ENCODE measurements at regions not wholly inside any gene's neighbourhood (a gene's known extent, or its start where the extent isn't known, plus 50 kb on each side); places are given as distances from the start of the nearest gene placed in this dataset.

DNA sequence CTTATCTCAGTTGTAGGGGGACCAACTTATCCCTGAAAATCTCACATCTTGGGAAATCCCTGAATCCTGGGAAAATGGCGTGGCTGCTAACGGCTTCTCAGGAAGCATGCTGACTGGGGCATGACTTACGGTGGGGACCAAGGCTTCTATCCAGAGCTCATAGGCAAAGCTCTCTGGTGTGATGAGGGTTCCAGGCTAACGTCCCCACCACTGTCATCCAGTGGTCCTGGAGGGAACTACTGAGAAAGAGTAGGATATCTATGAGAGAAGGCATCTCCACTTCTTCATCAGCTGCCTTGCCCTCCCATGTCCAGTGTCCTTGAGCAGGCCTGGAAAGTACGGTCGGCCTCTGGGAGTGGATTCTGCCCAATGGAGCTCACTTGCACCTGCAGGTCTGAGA lies 210.4 kb upstream of the B3GAT1 start:
- no peak for DNase-seq (ENCODE audit: low spot score)

DNA sequence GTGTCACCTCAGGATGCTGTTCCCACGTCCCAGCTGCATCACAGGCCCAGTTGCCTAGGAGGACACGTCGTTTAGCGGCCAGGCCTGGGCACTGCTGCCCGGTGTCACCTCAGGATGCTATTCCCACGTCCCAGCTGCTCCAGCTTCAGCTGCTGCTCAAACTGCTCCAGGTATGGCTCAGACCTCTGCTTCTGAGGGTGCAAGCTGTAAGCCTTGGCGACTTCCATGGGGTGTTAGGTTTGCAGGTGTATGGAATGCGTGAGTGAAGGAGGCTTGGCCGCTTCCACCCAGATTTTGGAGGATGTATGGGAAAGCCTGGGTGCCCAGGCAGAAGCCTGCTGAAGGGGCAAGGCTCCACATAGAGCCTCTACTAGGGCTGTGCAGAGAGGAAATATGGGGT lies 205.3 kb upstream of the B3GAT1 start:
- DNase-seq (ENCODE audit: low spot score) = no peak

DNA sequence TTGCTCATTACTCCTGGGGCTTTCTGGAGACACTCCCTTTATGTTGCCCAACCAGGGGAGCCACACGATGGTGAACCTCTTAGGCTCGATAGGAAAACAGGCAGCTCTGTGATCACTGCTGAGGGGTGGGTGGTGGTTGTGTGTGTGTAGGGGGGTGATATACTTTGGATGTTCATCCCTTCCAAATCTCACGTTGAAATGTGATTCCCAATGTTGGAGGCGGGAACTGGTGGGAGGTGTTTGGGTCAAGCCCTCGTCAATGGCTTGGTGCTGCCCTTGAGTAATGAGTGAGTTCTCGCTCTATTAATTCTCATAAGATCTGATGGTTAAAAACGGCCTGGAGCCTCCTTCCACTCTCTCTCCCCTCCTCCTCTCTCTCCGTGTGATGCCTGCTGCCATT lies 204.0 kb upstream of the B3GAT1 start:
- no peak for DNase-seq (ENCODE audit: low spot score)

- DNase-seq (ENCODE audit: low spot score) = no peak
Observed at GRCh38 chr11:134615041-134615615, 203.1 kb upstream of the B3GAT1 start.

DNA sequence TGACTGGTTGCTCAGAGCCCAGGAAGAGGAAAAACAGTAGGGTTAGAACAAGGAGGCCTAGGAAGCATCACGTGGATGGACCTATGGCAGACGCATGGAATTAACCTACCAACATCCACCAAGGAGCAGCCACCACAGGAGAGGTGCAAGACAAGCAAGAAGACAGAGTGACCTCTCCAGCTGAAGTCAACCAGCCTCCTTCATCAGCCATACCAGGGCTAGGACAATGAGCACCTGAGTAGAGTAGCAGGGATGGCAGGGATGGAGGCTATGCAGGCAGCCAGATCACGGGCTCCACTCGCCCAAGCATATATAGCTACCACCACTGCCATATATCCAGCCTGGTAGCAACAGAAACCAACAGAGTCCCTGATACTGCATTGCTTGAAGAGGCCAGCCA lies 202.1 kb upstream of the B3GAT1 start:
- no peak for DNase-seq (ENCODE audit: low spot score)

DNA sequence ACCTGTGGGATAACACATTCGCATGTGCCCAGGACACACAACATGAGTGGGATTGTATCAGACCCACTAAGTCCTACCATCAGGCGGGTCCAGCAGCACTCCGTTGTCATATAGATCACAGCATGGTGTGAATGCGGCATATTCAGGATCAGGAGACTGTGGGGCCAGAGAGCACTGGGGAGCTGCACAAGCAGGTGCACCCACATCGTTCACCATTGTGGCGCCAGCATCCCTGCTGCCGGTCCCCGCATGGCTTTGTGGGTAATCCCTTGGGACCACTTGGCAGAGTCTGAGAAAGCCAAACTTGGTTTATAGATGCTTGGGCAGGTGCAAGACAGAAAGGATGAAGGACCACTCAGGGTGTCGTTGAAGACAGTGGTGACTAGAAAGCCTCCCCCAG lies 201.6 kb upstream of the B3GAT1 start:
- DNase-seq (ENCODE audit: low spot score) = no peak

DNA sequence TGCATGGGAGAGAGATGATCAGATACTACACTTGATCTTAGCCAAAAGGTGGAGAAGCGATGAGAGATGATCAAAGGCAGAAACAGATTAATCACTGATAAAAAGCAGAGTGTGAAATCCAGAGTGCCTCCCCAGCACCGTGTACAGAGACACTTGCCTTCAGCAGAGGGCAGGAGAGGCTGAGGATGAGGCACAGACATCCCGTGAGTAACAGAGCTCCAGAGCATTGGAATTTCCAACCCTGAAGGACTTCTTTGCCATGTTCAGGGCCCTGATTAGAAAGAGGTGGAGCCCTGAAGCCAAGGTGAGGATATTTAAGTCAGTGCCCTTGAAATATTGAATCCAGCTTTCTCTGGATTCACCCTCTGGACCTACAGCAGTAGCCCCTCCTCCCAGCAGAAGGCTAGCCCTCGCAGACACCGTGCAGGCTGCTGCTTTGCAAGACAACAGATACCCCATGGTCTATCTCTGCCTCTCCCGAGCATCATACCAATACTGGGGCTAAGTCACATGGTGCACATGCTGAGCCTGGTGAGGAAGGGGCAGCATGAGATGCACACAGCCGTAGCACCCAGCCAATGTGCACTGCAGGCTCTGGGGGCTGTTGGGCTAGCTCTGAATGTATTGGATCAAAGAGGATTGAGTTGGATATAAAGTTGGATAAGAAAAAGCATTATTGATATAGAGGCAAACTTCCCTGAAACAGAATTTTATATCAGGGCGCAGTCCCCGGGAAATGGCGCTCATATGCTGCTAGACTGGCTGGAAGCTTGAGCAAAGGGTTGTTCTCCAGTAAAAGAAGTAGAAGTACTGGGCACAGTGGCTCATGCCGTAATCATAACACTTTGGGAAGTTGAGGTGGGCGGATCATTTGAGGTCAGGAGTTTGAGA lies 200.3 kb upstream of the B3GAT1 start:
- DNase-seq (ENCODE audit: low spot score) = no peak

- DNase-seq (ENCODE audit: low spot score) = no peak
Observed at GRCh38 chr11:134611537-134611936, 199.5 kb upstream of the B3GAT1 start.

GRCh38 chr11:134610116-134610910 lies 198.3 kb upstream of the B3GAT1 start:
- no peak for DNase-seq (ENCODE audit: low spot score)

DNA sequence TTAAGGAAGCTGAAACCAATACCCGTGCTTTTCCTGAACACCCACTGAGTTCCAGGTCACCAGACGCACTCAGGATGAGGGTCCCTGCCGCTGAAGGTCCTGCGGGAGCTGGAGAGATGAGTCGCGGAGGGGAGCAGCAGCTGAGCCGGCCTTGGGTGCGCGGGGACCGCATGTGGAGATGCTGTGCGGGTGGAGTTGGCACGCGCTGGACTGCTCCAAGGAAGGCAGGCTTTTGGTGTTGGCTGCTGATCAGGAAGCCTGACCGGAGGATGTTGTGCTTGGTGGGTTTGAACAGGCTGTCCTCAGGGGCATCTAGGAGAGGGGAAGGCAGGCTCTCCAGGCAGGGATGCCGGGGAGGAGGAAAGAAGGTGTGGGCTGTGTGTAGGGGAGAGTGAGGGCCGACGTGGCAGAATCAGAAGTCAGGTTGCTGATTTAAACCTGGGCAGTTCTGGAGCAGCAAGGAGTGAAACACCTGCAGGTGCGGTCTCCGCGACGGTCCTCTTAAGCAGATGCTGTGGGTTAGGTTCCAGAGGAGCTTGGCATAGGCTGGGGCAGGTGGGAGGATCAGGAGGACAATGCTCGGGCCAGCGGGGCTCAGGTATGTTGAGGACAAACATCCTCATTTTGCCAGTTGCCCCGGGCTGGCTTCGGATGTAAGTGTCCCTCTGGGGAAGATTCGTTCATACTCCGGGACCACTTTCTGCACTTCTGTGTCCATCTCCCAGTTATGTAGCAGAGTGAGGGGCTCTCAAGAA lies 197.5 kb upstream of the B3GAT1 start:
- DNase-seq (ENCODE audit: low spot score) = no peak

GRCh38 chr11:134607963-134608750 lies 196.1 kb upstream of the B3GAT1 start:
- DNase-seq (ENCODE audit: low spot score) = no peak

DNA sequence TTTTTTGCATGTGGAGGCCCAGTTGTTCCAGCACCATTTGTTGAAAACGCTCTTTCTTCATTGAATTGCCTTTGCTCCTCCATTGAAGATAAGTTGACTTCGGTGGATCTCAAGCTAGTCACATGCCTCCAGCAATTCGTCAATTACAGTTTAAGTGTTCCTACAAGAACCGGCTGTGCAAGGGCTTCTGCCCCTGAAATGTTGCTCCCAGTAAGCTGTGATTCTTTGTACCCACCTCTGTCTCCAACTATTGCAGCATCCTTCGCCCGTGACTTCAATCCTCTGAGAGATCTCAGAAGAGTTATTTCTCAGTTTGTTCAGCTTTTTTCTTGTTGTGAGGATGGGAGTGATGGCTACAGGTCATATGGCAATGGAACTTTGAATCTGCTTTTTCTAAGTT lies 194.2 kb upstream of the B3GAT1 start:
- no peak for DNase-seq (ENCODE audit: low spot score)

DNA sequence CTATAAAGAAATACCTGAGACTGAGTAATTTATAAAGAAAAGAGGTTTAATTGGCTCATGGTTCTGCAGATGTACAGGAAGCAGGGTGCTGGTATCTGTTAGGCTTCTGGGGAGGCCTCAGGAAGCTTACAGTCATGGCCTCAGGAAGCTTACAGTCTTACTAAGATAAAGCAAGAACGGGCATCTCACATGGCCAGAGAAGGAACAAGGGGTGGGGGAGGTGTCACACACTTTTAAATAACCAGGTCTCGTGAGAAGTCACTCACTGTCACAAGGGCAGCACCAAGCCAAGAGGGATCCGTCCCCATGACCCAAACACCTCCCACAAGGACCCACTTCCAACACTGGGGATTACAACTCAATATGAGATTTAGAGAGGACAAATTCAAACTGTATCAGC lies 192.8 kb upstream of the B3GAT1 start:
- DNase-seq (ENCODE audit: low spot score) = no peak

DNA sequence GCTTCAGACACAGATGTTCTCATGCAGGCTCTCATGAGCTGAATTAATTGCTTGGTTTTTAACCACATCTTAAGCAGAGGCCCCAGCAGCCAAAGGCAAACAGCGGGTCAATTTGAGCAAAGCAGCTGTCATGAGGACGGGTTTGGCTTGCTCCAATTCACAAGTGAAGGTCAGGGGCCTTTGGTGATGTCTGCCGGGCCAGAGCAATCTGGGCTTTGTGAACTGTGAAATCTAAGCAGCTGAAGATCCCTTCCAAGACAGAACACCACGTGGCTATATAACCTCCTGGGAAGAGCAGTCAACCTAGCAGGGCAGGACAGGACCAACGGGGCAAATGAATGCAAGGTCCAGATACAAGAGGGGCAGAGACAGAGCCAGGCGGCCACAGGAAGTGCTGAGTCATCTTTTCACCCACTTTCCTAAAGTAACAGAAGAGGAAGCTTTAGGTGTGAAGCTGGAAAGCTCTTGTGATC lies 187.3 kb upstream of the B3GAT1 start:
- no peak for DNase-seq (ENCODE audit: low spot score)

DNA sequence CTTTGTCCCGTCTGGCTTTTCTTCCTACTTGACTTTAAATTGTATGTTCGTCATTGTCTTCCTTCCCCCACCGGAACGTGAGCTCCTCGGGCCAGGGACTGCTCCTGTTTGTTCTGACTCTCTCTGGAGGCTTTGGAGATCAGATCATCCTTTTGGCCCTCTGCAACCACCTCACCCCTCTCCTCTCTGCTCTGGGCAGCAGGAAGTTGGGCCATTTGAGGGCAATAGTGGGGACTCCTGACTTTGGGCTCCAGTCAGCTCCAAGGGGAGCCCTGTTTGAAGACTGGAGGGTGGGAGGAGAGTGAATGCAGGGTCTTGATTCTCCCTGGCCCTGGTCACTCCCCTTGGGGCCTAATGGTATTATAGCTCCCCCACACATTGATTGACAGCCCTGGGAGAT lies 186.3 kb upstream of the B3GAT1 start:
- DNase-seq (ENCODE audit: low spot score) = no peak

GRCh38 chr11:134597452-134597851 lies 185.4 kb upstream of the B3GAT1 start:
- no peak for DNase-seq (ENCODE audit: low spot score)

DNA sequence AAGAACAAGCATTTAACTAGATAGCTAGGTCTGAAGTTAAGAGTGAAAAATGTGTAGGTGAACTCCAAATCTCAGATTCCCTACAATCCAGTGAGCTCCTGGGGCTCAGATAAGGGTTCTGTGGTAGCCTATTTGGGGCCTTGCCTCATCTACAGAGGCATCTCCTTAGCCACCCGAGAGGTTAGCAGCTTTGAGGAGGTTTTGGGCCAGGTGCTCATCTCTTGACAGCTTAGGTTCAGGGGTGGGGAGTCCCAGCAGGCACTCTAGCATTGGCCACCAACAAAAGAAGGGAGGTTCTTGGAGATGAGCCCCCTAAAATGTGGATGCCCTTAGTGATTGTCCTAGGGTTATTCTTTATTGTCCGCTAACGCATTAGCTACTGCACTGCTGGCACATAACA lies 184.4 kb upstream of the B3GAT1 start:
- DNase-seq (ENCODE audit: low spot score) = no peak

DNA sequence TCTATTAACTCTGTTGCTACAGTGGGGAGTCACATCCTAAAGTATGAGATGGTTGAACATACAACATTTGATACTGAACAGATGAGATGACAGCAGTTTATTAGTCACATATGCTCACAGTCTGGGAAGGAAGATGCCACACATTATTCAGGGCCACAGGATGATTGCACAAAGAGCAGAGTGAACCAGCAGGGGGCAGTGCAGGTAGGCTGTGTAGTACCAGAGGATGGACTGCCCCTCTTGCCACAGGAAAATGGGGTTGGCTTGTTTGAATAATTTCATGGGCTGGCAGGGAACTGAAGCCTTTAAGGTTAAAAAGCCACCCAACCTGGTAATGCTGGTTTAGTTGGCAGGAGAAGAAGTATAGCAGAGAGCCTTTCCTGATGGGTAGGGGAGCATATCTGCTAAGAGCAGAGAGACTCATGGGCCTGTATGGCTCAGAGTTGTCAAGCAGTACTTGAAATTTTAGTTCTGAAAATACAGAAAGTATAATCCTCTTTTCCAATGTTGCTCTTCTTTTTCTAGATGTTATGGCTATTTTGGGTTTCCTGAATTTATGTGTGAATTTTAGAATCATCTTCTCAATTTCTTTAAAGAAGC lies 180.4 kb upstream of the B3GAT1 start:
- DNase-seq (ENCODE audit: low spot score) = no peak

DNA sequence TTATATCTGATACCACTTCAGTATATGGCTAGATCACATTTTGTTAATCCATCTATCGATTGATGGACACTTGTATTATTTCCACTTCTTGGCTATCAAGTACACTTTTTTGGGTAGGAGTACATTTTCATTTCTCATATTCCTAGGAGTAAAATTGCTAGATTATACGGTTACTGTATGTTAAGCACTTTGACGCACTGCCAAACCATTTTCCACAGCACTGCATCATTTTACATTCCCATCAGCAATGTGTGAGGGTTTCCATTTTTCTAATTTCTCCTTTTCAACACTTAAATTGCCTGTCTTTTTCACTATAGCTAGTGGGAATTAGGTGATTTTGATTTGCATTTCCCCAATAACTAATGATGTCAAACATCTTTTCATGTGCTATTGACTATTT lies 179.3 kb upstream of the B3GAT1 start:
- no peak for DNase-seq (ENCODE audit: low spot score)

GRCh38 chr11:134589129-134589528 lies 177.1 kb upstream of the B3GAT1 start:
- no peak for DNase-seq (ENCODE audit: low spot score)
